SK-N-SH treated with all-trans-retinoic acid at 6 μM for 48 hours (cell line): ENCODE measurements at regions not wholly inside any gene's neighbourhood (a gene's known extent, or its start where the extent isn't known, plus 50 kb on each side); places are given as distances from the start of the nearest gene placed in this dataset.
"Not testable (repeated sequence)": the region's sequence is repeated elsewhere in the genome, so short reads cannot be mapped to it uniquely, and the experiment has no call there.

Experiments
- ARNTL ChIP-seq: fragments of 450-650 bp; formaldehyde crosslinking; IDR thresholded peaks from 2 replicates; pipeline ENCODE4 v1.5.0; 2020; ENCODE audit warnings: low read depth, mild to moderate bottlenecking, moderate library complexity, borderline replicate concordance
- BACH2 ChIP-seq: fragments of 250-450 bp; sonication (Bioruptor Pico); IDR thresholded peaks from 2 replicates; pipeline ENCODE4 v1.9.0; 2021; ENCODE audit warnings: mild to moderate bottlenecking, borderline replicate concordance
- PATZ1 ChIP-seq: fragments of 250-450 bp; sonication (Bioruptor Pico); IDR thresholded peaks from 2 replicates; pipeline ENCODE4 v1.8.0; 2020; ENCODE audit warnings: mild to moderate bottlenecking, moderate library complexity, borderline replicate concordance
- TOX ChIP-seq: fragments of 250-450 bp; sonication (Bioruptor Pico); IDR thresholded peaks from 2 replicates; pipeline ENCODE4 v1.8.0; 2021; ENCODE audit warnings: mild to moderate bottlenecking, moderate library complexity, borderline replicate concordance
- ZFP3 ChIP-seq: fragments of 250-450 bp; sonication (Bioruptor Pico); IDR thresholded peaks from 2 replicates; pipeline ENCODE4 v1.5.0; 2020; ENCODE audit warnings: mild to moderate bottlenecking, moderate library complexity
- ZFP30 ChIP-seq: fragments of 450-650 bp; formaldehyde crosslinking; IDR thresholded peaks from 2 replicates; pipeline ENCODE4 v1.5.0; 2022; ENCODE audit warnings: mild to moderate bottlenecking, moderate library complexity

GRCh38 chr9:40873753-40874295, 254.7 kb downstream of the FOXD4L6 start:
- TF ChIP-seq ZFP3 (CRISPR knock-in tag); ARNTL (CRISPR knock-in tag); TOX (CRISPR knock-in tag); BACH2 (CRISPR knock-in tag); PATZ1; ZFP30: not testable (repeated sequence)
